NCI-H1694 (cell line): ENCODE measurements at regions not wholly inside any gene's neighbourhood (a gene's known extent, or its start where the extent isn't known, plus 50 kb on each side); places are given as distances from the start of the nearest gene placed in this dataset.
A peak's percentile ranks its signal among the peaks of the same experiment; 100 is the strongest.

Experiments used
- DNase-seq: peaks from one replicate; lab custom pipeline; 2025; lab: John Stamatoyannopoulos, UW

DNA sequence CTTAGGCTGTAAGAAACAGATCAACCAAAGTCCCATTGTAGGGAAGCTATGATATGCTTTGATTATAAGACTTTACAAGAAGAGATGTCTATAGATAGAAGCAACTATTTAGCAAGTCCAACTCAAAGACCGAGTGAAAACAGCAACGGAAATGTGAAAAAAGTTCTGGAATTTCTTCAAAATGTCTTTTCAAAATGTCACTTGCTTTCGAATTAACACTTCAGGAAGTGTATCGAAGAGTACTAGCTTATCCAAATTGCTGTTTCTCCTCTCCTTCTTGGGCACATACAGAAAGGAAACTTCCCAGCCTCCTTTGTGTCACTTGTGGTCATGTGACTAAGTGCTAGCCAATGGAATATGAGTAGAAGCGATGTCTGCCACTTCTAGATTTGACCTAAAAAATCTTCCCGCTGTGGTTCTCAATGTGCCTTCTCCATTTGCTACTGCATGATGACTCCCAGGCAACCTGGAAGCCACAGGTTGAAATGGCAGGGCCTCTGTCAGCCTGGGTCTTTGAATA, 89.9 kb downstream of the TSEN15 start:
- DNase-seq: no peak

DNA sequence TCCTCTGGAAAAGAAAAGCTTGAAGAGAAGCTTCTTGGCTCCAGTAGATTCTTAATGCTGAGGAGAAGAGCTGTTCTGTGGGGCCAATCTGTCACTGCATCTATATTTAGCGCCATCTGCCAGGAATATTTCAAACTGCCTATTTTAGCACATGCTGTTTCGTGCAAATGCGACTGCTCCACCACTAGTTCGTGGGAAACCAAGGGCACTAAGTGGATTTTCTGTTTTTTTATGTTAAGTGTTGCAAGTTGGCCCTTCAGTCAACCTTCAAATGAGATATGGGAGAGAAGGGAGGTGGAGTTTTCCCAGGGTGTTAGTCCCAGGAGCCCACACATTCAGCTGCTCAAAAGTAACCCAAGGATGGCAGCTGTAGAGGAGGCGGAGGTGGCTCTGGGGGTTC, 91.9 kb downstream of the TSEN15 start:
- peak; percentile 89 for DNase-seq

DNA sequence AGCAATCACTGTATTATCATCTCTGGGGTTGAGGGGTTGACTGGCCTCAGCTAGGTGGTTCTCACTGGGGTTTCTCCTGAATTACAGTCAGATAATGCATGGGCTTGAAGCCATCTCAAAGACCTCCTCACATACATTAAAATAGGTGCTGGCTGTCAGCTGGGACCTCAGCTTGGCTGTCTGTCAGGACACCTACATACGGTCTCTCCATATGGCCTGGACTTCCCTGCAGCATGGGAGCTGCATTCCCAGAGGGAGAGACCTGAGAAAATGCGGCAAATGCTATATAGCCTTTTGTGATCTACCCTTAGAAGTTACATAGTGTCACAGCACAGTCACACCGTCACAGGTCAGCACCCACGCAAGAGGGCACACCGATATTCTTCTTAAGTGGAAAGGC, 93.6 kb downstream of the TSEN15 start:
- peak; percentile 34 for DNase-seq

DNA sequence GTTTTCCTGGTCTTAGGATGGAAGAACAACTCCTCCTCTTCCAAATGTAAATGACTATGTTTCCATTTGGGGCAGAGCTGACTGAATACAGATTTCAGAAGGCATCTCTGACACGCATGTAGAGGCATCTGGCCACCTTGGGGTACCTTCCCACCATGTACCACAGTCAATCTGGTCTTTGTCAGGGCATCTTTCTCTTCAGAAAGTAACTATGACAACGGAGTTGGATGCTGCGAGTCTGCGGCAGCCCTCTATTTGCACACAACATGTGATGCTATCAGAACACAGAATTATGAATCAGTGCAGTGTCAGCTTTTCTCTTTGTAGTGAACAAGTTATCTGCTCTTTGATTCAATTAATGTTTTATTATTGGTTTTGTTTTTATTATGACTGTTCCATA, 94.7 kb downstream of the TSEN15 start:
- DNase-seq: no peak

DNA sequence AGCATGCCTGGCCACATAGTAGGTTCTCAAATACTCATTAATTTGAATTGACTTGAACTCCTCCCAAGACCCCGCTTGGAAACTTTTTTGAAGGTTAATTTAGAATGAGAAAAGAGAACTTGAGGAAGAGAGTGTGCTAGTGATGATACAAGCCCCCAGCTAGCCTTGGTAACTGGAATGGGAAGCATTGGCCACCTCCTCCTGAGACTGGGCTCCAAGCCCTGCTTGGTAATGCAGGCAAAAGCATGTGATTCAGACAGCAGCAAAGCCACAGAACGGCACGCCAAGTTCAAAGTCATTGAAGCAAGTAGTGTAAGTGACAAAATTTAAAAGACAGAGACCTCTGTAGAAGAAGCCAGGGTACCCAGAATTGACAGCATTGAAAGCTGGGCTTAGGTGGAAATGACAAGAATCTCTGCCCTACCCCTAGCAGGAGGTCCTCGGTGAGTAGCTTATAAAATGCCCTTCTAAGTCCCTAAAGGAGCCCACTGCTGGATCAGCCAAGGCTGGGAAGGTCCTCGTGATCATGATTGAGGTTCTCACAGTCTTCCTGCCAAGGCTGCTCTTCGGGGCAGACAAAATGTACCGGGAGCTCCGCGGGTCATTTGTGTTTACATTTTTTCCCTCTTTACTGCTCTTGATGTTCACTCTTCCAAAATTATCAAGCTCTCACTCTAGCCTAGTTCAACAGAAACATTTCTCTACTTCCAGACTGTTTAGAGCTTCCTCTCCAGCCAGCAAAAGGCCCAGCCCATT, 99.4 kb downstream of the TSEN15 start:
- DNase-seq: no peak

DNA sequence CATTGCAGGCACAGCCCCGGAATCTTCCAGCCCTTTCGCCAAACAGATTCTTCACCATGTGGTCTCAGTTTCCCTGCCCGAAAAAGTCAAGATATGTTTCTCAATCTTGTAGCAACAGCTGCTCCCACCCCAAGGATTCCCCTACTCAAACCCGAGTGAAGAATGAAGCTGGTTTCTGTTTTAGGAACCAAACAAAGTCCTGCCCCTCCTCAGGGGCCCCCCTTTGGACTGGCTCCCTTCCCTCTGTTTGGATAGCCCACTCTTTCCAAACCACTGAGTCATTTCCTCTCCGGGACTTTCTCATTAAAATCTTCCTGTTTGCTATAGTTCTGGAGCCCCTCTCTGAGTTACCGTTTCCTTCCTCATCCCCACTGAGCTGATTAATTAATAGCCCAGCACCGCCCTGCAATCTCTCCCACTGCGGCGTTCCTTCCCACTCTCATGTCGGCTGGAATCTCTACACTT, 100.9 kb downstream of the TSEN15 start:
- no peak for DNase-seq

DNA sequence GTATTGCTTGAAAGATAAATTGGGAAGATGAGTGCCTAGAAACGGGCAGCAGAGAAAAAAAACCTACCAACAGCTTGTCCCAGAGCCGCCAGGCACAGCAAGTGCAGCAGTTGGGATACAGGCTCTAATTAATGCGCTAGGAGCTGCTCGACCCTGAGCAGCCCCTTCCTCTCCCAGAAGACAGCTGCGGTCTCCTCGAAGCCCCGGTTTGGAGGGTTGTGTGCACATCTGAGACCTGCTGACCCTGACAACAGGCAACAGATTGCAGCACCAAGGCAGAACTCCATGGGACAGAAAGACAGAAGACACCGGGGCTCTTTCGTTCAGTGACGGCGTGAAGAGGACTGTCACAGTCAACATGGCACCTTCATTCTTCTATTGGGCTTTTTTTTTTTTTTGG, 101.4 kb downstream of the TSEN15 start:
- DNase-seq: no peak

DNA sequence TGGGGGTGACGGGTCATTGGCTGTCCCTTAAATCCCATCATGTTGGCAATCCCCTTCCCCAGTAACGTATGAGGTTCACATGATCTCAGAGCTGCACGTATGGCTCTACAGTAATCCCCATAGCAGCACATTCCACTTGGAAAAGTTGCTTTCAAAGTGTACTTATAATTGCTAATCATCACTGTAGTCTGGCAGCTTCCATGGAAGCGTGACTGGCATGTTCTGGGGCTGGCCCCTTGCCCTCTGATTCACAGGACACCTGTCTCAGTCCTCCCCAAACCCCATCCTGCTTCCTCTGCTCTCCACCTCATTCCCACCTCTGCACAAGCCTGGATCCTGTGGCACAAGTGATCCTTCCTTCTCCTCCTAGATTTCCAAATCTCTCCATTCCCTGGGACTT, 102.2 kb downstream of the TSEN15 start:
- no peak for DNase-seq

DNA sequence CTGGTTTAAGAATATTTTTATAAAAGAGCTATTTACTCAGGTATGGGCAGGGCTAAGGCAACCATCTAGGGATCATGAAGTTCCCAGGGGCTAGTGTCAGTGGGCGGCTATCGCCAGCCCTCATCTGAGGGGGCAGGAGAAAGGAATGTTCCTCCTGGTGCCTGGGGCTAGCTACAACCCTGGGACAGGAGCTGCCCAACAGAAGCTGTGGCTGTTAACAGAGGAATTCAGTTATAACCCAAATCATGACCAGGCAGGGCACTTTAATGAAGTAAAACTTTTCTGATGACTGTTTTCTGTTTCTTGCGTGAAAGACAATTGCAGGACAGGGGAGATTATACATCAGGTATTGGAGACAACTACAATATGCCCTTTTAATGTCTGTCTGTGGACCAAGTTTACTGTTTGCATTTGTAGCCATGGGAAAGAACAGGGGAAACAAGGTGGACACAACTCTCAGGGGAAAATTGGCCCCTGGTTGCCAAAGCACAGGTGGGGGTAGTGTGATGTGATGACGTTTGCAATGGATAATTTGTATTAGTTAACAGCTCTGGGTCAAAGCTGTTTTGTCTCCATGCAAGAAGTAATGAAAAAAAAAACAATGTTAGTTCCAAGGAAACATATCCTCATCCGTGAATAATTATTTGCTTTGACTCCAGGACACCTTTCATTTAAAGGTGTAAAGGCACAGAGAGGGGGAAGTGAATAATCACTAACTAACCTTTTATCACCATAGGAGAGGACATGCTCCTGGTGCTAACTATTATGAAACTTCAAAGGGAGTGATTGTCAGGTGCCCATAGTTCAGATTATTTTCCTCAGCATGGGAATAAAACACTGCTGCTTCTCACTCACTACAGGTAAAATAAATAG, 105.2 kb downstream of the TSEN15 start:
- no peak for DNase-seq

DNA sequence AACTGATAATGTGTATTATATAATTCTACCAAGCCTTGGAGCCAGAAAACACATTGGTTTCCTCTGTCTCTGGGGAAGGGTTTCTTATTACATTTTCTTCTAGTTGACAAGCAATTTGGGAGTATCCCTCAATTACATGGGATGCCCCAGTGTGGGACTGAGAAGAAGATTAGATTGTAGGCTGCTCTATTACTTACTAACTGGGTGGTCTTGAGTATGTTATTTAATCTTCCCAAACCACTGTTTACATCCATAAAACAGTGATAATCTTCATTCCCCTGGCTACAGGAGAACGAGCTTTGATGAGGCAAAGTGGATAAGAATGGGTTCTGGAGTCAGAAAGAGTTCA, 105.8 kb downstream of the TSEN15 start:
- no peak for DNase-seq

DNA sequence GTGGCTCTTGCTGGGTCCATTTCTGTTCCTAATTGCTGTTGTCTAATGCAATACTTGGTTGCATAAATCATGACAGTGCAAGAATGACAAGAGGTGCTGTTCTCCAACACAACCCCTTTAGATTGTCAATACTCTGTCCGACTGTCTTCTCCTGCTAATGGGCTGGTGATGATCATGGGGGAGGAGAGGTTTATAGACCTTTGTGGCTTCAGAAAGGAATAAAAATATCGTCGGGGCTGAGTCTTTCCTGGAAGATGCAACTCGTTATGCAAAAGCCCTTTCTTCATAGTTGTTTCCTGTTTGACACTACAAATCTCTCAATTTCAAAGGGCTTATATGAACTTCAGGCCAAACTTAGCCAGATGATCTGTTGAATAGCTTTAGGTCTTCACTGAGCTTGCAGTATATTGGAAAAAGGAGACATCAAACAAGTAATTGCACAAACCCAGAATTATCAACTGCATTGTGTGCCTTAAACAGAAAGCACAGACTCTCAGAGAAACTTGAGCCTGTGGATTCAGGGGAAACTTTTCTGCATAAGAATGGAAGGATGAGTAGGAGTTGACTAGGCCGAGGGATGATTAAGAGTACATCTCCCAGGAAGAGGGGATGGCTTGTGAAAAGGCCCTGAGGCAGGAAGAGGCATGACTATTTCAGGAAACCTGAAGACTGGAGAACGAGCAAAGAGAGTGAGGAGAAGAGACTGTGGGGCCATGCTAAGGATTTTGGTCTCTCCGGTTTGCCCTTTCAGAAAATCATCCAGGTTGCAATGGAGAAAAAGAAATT, 107.6 kb downstream of the TSEN15 start:
- no peak for DNase-seq

DNA sequence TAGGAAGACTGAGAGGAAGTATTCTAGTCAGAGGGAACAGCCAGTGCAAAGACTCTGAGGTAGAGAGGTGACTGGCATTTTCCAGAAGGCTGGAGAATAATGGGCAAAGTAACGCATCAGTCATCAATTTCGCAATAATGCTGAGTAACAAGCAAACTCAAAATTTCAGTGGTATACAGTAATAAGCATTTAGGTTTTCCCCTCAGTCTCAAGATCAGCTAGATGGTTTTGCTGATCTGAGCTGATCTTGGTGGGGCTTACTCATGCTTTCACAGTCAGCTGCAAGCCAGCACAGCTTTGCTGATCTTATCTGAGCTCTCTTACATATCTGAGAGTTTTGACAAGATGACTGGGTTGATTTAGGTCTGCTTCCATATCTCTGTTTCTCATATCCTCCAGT, 108.7 kb downstream of the TSEN15 start:
- DNase-seq: no peak

DNA sequence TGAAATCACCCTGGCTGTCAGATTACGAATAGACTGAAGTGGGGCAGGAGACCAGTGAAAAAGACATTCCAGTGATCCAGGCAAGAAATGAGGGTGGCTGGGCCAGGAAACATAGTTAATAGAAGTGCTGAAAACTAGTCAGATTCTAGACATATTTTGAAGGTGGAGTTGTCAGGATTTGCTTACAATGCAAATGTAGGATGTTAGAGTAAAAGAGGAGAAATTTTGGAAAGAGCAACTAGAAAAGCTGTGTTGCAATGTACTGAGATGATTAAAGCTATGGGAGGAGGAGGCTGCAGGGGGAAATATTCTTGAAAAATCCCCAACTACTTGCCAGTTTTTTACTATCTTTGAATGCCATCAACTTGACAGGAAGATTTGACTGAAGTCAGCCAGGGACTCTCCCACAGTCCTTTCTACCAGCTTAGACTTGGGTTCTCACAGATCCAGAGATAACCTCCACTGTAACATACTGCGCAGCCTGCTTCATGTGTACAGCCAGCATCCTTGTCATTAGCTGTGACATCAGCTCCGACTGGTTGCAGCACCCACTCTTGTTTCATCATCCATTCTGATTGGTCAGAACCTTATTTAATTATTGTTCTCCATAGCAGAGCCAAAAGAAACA, 109.7 kb downstream of the TSEN15 start:
- DNase-seq: no peak

DNA sequence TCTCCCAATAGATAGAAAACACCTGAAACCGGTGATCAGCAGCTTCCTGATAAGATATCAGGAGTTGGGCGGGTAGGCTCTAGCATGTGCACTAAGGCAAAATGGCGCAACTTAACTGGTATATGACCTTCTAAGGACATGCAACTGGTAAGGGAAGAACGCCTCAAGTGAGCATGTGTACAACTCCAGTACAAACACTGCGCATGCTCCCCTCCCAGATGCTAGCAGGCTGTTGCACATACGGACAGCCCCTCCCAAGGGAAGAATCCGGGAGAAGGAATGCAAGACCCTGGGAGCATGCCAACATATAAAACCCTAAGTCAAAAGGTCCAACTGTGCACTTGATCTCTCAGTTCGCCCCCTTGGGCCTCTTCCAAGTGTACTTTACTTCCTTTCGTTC, 110.8 kb downstream of the TSEN15 start:
- no peak for DNase-seq

DNA sequence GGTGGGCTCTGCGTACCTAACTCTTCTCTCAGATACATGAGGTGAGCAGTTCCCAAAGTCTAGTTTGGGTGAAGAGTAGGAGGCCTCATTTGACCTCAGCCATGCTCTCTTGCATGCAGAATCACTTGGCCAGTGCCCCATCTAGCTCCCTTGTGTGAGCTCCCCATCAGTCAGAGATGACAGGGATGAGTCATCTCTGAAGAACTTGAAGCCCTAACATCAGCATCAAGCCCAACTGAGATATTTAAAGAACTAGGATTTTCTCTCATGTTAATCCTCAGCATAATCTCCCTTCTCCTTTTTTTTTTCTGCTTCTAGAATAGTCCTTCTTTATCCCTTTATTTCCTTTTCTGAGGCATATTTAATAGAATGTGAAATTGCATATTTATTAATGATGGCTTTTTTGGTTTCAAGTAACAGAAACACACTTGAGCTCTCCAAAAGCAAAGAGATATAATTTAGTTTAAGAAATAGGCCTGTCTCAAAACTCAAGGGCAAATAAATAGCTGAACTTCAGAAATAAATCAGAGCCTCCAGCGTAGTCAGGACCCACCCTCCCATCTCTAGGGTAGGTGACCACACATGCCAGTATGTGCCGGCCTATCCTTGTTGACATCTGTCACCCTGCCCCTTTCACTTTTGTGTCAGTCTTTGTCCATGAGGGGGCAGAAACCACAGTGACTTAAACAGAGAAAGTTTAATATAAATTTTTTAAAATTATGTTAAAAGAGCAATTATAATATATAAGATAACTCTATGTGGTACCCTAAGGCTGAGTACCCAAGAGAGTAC, 112.3 kb downstream of the TSEN15 start:
- no peak for DNase-seq

DNA sequence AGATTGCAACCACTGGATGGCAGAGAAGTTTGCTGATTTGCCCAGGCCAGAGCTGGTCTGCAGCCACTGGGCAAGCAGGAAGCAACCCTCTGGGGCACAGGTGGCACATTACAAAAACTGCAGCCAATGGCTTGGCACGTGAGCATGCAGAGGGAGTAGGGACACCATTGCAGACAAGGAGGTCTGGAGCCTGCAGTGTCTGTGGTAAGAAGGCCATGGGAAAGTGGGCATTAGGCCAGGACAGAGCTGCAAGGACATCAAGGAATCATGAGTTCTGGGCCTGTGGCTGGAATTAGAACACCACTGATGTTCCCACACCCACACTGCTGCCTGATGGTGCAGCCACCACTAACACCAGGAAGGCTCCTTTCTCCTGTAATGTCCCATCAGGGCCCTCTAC, 113.0 kb downstream of the TSEN15 start:
- no peak for DNase-seq

DNA sequence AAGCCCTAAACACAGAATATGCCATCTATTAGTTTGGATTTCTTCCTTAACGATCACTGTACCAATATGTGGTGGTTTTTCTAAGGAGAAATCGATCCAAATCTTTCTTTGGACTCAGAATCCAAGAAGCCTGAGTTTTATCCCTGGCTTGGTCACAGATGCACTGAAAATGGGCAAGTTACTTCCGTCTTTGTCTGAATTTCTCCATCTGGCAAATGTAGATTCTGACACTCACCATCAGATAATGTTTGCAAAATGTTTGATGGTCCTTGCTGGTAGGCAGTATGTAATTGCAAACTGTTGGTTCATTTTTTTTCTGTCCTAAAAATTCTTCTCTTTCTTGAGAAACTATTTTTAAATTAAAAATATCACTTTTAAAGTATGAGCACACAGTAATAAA, 115.0 kb downstream of the TSEN15 start:
- no peak for DNase-seq

DNA sequence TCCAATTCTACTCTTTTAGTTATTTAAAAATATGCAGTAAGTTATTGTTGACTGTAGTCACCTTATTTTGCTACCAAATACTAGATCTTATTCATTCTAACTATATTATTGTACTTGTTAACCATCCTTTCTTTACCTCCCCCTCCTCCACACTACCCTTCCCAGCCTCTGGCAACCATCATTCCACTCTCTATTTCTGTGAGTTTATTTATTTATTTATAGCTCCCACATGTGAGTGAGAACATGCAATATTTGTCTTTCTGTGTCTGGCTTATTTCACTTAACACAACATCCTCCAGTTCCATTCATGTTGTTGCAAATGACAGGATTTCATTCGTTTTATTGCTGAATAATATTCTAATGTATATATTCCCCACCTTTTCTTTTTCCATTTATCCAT, 115.8 kb downstream of the TSEN15 start:
- no peak for DNase-seq

DNA sequence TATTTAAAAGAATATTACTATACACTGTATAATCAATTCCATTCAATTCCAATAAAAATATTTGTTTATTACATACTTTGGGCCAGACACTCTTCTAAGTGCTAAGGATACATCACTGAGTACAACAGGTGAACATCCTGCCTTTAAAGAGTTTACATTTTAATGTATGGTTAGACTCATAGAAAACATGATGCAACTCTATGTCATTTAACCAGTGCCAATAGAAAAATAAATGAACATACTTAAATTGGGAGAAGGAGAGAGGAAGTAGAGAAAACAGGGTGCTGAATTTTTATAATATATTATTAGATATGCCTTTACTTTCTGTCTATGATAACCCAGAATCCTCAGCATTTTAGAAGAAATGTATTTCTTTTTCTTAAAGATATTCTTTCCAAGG, 119.2 kb downstream of the TSEN15 start:
- DNase-seq: no peak

DNA sequence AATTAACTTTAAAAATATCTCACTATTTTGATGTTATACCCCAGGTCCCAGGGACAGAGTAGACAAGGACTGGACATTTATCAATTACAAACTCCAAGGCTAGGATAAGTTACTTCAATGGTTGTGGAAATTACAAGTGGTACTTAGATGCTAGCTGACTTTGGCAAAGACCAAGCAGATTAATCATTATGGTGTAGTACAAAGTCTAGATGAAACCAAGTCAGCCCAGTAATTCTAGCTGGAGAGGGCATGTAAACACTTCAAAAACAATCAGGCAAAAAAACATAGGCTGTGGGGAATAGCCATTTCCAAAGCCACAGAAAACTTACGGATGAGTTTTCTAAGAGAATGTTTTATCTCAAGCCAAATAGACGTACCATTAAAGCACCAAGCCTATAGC, 124.5 kb downstream of the TSEN15 start:
- no peak for DNase-seq

DNA sequence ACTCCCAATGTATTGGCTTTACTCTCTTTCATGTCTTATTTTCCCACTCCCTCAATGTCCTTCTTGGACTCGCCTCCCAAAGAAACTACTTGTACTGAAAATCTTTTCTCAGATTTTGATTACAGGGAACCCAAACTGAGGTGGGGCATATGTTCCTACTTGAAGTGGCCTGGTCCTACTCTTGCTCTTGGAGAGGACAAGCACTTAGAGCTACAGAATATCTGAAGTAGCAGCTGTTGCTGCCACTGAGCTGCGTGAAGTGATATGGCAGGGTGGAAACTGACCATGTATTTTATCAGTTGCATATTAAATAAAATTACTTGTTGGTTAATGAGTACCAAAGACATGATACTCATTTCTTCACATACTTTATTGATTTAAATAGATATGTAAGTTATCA, 129.5 kb downstream of the TSEN15 start:
- DNase-seq: no peak
